Endothelial cell of umbilical vein (primary cell): ENCODE measurements at regions not wholly inside any gene's neighbourhood (a gene's known extent, or its start where the extent isn't known, plus 50 kb on each side); places are given as distances from the start of the nearest gene placed in this dataset.

ENCODE experiments used
- BruUV-seq: library from RNA; stranded (reverse); fragments of 400-500 nt; replicated peaks from 2 replicates; lab custom pipeline; 2021; lab: Mats Ljungman, UMichigan
- CTCF ChIA-PET: fragments of 300-600, 350-600 bp; sonication (Branson Sonifier 250); formaldehyde crosslinking; loops from one replicate; lab custom pipeline; 2021; ENCODE audit warnings: antibody characterized with exemption, inconsistent platforms; lab: Charles Lee
- POLR2A ChIA-PET: fragments of 300-600, 350-600 bp; sonication (Branson Sonifier 250); formaldehyde crosslinking; loops from one replicate; lab custom pipeline; 2021; ENCODE audit warnings: antibody characterized with exemption, inconsistent platforms; lab: Charles Lee
- DNase-seq: peaks from one replicate; pipeline ENCODE4 v3.0.0-alpha.2; 2011; ENCODE audit warnings: low read depth, low spot score
- FAIRE-seq: peaks from 2 replicates; lab custom pipeline; 2011; peaks lifted over from hg19 to GRCh38; lab: Jason Lieb, UNC
- H2AFZ ChIP-seq: 2 replicates; pipeline ENCODE4 v1.6.0; 2012; ENCODE audit warnings: low read depth, low read length, control low read depth, inconsistent platforms
- H3K27ac ChIP-seq: 2 replicates; pipeline ENCODE4 v1.5.1; 2011; ENCODE audit warnings: low read depth, mild to moderate bottlenecking, control low read depth, low read length, moderate library complexity; ENCODE audit not compliant: insufficient read depth
- H3K27me3 ChIP-seq, 2 experiments: 2 replicates each; pipeline versions ENCODE4 v1.6.0 to v1.6.1; 2011; ENCODE audit warnings: low read length in 2 of 2, mixed read lengths in 1 of 2; ENCODE audit not compliant: control insufficient read depth in 2 of 2, insufficient read depth in 2 of 2
- H3K36me3 ChIP-seq, 2 experiments: 2 replicates in 1 of 2; 3 replicates in 1 of 2; pipeline ENCODE4 v1.5.1; 2011; ENCODE audit warnings: low read length in 2 of 2, mild to moderate bottlenecking in 1 of 2, moderate library complexity in 1 of 2; ENCODE audit not compliant: control insufficient read depth in 2 of 2, insufficient read depth in 2 of 2; ENCODE audit errors: extremely low read depth in 1 of 2
- H3K4me1 ChIP-seq: 3 replicates; pipeline ENCODE4 v1.5.1; 2011; ENCODE audit warnings: mild to moderate bottlenecking, low read length; ENCODE audit not compliant: control insufficient read depth, insufficient read depth; ENCODE audit errors: extremely low read depth
- H3K4me2 ChIP-seq: 2 replicates; pipeline ENCODE4 v1.6.1; 2011; ENCODE audit warnings: low read length, control low read depth, mixed read lengths; ENCODE audit not compliant: insufficient read depth
- H3K4me3 ChIP-seq, 3 experiments: fragments of 200-600 bp in 1 of 3; sonication (generic), shearing (Covaris generic) in 1 of 3; replicated peaks in 1 of 3; 2 replicates each; pipeline ENCODE4 v1.5.1; 2011 to 2016; ENCODE audit warnings: control low read depth in 3 of 3, low read length in 3 of 3, mild to moderate bottlenecking in 2 of 3, inconsistent platforms in 1 of 3, low read depth in 1 of 3, moderate library complexity in 1 of 3; ENCODE audit not compliant: insufficient read depth in 1 of 3
- H3K79me2 ChIP-seq: 2 replicates; pipeline ENCODE4 v1.6.0; 2012; ENCODE audit warnings: low read length, inconsistent platforms; ENCODE audit not compliant: control insufficient read depth, insufficient read depth
- H3K9ac ChIP-seq: replicated peaks from 2 replicates; pipeline ENCODE3; 2011; ENCODE audit warnings: low read length, control low read depth; ENCODE audit not compliant: insufficient read depth; ENCODE audit errors: extremely low read depth
- H3K9me1 ChIP-seq: replicated peaks from 3 replicates; pipeline ENCODE4 v1.6.0; 2011; ENCODE audit warnings: mild to moderate bottlenecking, low read length; ENCODE audit not compliant: control insufficient read depth, insufficient read depth; ENCODE audit errors: extremely low read depth
- H3K9me3 ChIP-seq: replicated peaks from 2 replicates; pipeline ENCODE4 v1.5.1; 2012; ENCODE audit warnings: low read length, inconsistent platforms; ENCODE audit not compliant: control insufficient read depth, insufficient read depth
- H4K20me1 ChIP-seq: replicated peaks from 2 replicates; pipeline ENCODE3; 2011; ENCODE audit warnings: mild to moderate bottlenecking, low read length; ENCODE audit not compliant: control insufficient read depth, insufficient read depth; ENCODE audit errors: extremely low read depth
- GATA2 ChIP-seq: IDR thresholded peaks from 2 replicates; pipeline ENCODE4 v1.7.0; 2011; ENCODE audit warnings: low read depth, mild to moderate bottlenecking, moderate library complexity, mixed read lengths, low read length; ENCODE audit not compliant: insufficient read length, insufficient read depth
- JUN ChIP-seq: IDR thresholded peaks from 2 replicates; pipeline ENCODE4 v1.6.1; 2011; ENCODE audit warnings: borderline replicate concordance, low read depth; ENCODE audit not compliant: insufficient read length, insufficient read depth
- POLR2AphosphoS5 ChIP-seq: IDR thresholded peaks from 2 replicates; pipeline ENCODE4 v1.6.1; 2012; ENCODE audit warnings: low read depth, mild to moderate bottlenecking, control low read depth, low read length, moderate library complexity; ENCODE audit not compliant: insufficient read depth
- dilution Hi-C: fragments of 300-500 bp; cut with MboI; formaldehyde crosslinking; loops from one replicate; pipeline ENCODE4 v1.15.0; 2019; ENCODE audit warnings: low sequenced_read_pairs; ENCODE audit not compliant: extremely low pct_ligation_motif_present
- intact Hi-C: fragments of 100-400 bp; cut with micrococcal nuclease; formaldehyde crosslinking; loops from one replicate; pipeline ENCODE4 v1.10.0; 2022

DNA sequence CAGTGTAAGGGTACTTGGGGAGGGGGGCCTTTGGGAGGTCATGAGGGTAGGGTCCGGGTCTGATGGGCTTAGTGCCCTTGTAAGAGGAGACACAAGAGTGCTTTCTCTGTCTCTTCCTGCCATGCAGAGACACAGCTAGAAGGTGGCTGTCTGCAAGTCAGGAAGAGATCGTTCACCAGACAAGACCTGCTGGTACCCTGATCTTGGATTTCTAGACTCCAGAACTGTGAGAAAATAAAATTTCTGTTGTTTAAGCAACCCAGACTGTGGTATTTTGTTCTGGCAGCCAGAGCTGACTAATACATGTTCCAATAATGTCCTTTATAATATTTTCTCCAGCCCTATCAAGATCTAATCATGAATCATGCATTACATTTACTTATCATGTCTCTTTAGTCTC lies 130.0 kb upstream of the VEPH1 start:
- ChIA-PET CTCF (no interaction called here), POLR2A (no interaction called here)
- no peak overlapping the region for H2AFZ ChIP-seq
- no peak overlapping the region for H3K9ac ChIP-seq
- no peaks in the 10 kb centered on the region for H3K9me1 ChIP-seq
- H3K4me2 ChIP-seq, result no peak overlapping the region
- no peak for FAIRE-seq
- DNase-seq, result no peak
- no peaks in the 10 kb centered on the region for H3K9me3 ChIP-seq
- no peak for TF ChIP-seq JUN
- dilution Hi-C loops, result no loop called here
- no peak overlapping the region for H3K27ac ChIP-seq
- H3K27me3 ChIP-seq, result peaks cover 7 to 13% of the 10 kb centered on the region in 2 experiments
- H4K20me1 ChIP-seq, result no peaks in the 10 kb centered on the region
- no peaks in the 10 kb centered on the region for H3K79me2 ChIP-seq
- no peaks in the 10 kb centered on the region for H3K36me3 ChIP-seq
- no peaks in the 10 kb centered on the region for H3K4me1 ChIP-seq
- H3K4me3 ChIP-seq, result no peak overlapping the region
- intact Hi-C loops, result no loop called here
- no TSS peak for BruUV-seq

GRCh38 chr3:157632075-157632474 lies 128.9 kb upstream of the VEPH1 start:
- CTCF ChIA-PET, result no interaction called here
- H3K9ac ChIP-seq, result no peak overlapping the region

More at GRCh38 chr3:157632075-157632474, 128.9 kb upstream of the VEPH1 start:
- Histone ChIP-seq H2AFZ (no peak overlapping the region), H3K4me3 (no peak overlapping the region), H3K4me2 (no peak overlapping the region), H3K4me1 (no peaks in the 10 kb centered on the region), H4K20me1 (no peaks in the 10 kb centered on the region), H3K79me2 (no peaks in the 10 kb centered on the region), H3K27ac (no peak overlapping the region), H3K9me1 (no peaks in the 10 kb centered on the region), H3K9me3 (no peaks in the 10 kb centered on the region), H3K27me3 (peaks cover 7 to 17% of the 10 kb centered on the region in 2 experiments), H3K36me3 (no peaks in the 10 kb centered on the region)
- dilution Hi-C loops, result no loop called here
- TF ChIP-seq POLR2AphosphoS5 (no peak), GATA2 (no peak)
- no TSS peak for BruUV-seq
- FAIRE-seq (no peak), DNase-seq (no peak)
- intact Hi-C loops, result no loop called here
- POLR2A ChIA-PET, result interaction anchor here (0.7 kb wide), 1 partner anchor 10 kb away, joined by 3 read pairs; no protein-coding TSS in a partner anchor
